ENCODE measurements at regions not wholly inside any gene's neighbourhood (a gene's known extent, or its start where the extent isn't known, plus 50 kb on each side); places are given as distances from the start of the nearest gene placed in this dataset.

DNA sequence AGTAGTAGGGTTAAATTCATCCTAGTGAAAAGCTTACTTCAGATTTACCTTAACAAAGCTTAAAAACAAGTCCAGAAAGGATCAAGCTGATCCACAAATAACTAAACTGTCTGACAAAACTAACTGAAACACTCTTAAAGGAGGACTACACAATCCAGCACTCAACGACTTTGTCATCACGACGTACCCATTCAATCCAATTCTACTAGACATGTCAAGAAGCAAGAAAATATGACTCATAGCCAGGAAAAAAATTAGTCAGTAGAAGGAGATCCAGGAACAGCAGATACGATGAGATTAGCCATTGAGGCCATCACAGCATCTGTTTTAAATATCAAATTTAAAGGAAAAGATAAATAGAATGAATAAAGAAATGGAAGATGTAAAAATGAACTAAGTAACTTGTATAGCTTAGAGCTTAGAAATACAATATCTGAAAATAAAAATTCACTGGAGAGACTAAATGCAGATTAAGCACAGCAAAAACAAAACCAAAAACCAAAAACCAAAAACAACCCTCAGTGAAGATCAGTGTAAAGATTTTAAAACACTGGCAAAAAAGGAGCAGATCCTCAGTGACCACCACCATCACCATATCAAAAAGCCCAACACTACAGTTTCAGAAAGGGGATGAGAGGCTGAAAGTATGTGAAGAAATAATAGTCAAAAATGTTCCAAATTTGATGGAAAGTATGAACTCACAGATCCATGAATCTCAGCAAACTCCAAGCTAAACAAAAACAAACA, 95.0 kb upstream of the CCND2 start:
- TF ChIP-seq, protein P1, sequence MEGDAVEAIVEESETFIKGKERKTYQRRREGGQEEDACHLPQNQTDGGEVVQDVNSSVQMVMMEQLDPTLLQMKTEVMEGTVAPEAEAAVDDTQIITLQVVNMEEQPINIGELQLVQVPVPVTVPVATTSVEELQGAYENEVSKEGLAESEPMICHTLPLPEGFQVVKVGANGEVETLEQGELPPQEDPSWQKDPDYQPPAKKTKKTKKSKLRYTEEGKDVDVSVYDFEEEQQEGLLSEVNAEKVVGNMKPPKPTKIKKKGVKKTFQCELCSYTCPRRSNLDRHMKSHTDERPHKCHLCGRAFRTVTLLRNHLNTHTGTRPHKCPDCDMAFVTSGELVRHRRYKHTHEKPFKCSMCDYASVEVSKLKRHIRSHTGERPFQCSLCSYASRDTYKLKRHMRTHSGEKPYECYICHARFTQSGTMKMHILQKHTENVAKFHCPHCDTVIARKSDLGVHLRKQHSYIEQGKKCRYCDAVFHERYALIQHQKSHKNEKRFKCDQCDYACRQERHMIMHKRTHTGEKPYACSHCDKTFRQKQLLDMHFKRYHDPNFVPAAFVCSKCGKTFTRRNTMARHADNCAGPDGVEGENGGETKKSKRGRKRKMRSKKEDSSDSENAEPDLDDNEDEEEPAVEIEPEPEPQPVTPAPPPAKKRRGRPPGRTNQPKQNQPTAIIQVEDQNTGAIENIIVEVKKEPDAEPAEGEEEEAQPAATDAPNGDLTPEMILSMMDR (IDR thresholded peaks at IDR 0.05; ENCODE audit: borderline replicate concordance), result no peak
- DNase-seq, result no peak
- peaks cover 14% of the 10 kb centered on the region for H3K9me3 ChIP-seq (replicated peaks)
- H3K36me3 ChIP-seq, result no peaks in the 10 kb centered on the region
- intact Hi-C loops (cut with micrococcal nuclease), result no loop called here
- no peaks in the 10 kb centered on the region for H3K4me1 ChIP-seq
- H3K27me3 ChIP-seq (ENCODE audit: low read depth), result peaks cover 4% of the 10 kb centered on the region
- no peak overlapping the region for H3K4me3 ChIP-seq
- H3K27ac ChIP-seq (replicated peaks), result no peak overlapping the region

GRCh38 chr12:4177262-4177661, 96.3 kb upstream of the CCND2 start:
- TF ChIP-seq, protein P1 (IDR thresholded peaks at IDR 0.05; ENCODE audit: borderline replicate concordance), result no peak
- intact Hi-C loops (cut with micrococcal nuclease), result no loop called here
- Histone ChIP-seq H3K9me3 (replicated peaks) (peaks cover under 1% of the 10 kb centered on the region), H3K27ac (replicated peaks) (no peak overlapping the region), H3K36me3 (no peaks in the 10 kb centered on the region), H3K4me1 (no peaks in the 10 kb centered on the region), H3K4me3 (no peak overlapping the region), H3K27me3 (ENCODE audit: low read depth) (peaks cover 4% of the 10 kb centered on the region)
- DNase-seq, result no peak

- H3K4me1 ChIP-seq, result no peaks in the 10 kb centered on the region
- peaks cover 4% of the 10 kb centered on the region for H3K27me3 ChIP-seq (ENCODE audit: low read depth)
- DNase-seq, result no peak
- H3K36me3 ChIP-seq, result no peaks in the 10 kb centered on the region
- no peak overlapping the region for H3K27ac ChIP-seq (replicated peaks)
- no peaks in the 10 kb centered on the region for H3K9me3 ChIP-seq (replicated peaks)
- no peak overlapping the region for H3K4me3 ChIP-seq
- intact Hi-C loops (cut with micrococcal nuclease), result no loop called here
- TF ChIP-seq, protein P1 (IDR thresholded peaks at IDR 0.05; ENCODE audit: borderline replicate concordance), result no peak
Observed at GRCh38 chr12:4176168-4176567, 97.4 kb upstream of the CCND2 start.

GRCh38 chr12:4174417-4174816, 99.1 kb upstream of the CCND2 start:
- intact Hi-C loops (cut with micrococcal nuclease), result no loop called here
- H3K27ac ChIP-seq (replicated peaks), result no peak overlapping the region
- DNase-seq, result no peak
- no peak overlapping the region for H3K4me3 ChIP-seq
- H3K9me3 ChIP-seq (replicated peaks), result no peaks in the 10 kb centered on the region
- TF ChIP-seq, protein P1 (IDR thresholded peaks at IDR 0.05; ENCODE audit: borderline replicate concordance), result no peak
- no peaks in the 10 kb centered on the region for H3K4me1 ChIP-seq
- H3K36me3 ChIP-seq, result no peaks in the 10 kb centered on the region
- peaks cover 13% of the 10 kb centered on the region for H3K27me3 ChIP-seq (ENCODE audit: low read depth)

DNA sequence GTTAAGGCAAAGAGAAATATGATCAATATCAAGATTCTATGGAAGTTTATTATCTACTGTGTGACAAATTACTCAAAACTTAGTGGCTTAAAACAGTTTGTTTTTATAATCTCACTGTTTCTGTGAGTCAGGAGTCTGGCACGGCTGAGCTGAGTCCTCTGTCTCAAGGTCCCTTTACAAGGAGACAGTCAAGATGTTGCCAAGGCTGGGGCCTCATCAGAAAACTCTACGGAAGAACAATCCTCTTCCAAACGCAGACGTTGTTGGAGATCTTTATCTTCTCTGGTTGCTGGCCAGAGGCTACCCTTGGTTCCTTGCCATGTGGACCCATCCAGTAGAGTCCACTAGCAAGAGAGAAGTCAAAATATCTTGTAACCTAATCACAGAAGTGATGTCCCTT, 100.6 kb upstream of the CCND2 start:
- Histone ChIP-seq H3K27me3 (ENCODE audit: low read depth) (peaks cover 10% of the 10 kb centered on the region), H3K36me3 (no peaks in the 10 kb centered on the region), H3K4me1 (no peaks in the 10 kb centered on the region), H3K4me3 (no peak overlapping the region), H3K27ac (replicated peaks) (no peak overlapping the region), H3K9me3 (replicated peaks) (no peaks in the 10 kb centered on the region)
- intact Hi-C loops (cut with micrococcal nuclease), result no loop called here
- TF ChIP-seq, protein P1 (IDR thresholded peaks at IDR 0.05; ENCODE audit: borderline replicate concordance), result no peak
- no peak for DNase-seq

Measured in left ventricle myocardium inferior (tissue), 1 donor.